Caki2 (cell line): ENCODE measurements at regions not wholly inside any gene's neighbourhood (a gene's known extent, or its start where the extent isn't known, plus 50 kb on each side); places are given as distances from the start of the nearest gene placed in this dataset.
A peak's percentile ranks its signal among the peaks of the same experiment; 100 is the strongest.

ENCODE experiments used
- DNase-seq: peaks from one replicate; pipeline ENCODE4 v3.0.0-alpha.2; 2015; ENCODE audit warnings: low read depth
- in situ Hi-C: cut with HindIII; loops from 2 replicates; pipeline ENCODE4 v1.10.0; 2016; ENCODE audit warnings: low sequenced_read_pairs, low pct_unique_long_range_greater_than_20kb, mixed read lengths

DNA sequence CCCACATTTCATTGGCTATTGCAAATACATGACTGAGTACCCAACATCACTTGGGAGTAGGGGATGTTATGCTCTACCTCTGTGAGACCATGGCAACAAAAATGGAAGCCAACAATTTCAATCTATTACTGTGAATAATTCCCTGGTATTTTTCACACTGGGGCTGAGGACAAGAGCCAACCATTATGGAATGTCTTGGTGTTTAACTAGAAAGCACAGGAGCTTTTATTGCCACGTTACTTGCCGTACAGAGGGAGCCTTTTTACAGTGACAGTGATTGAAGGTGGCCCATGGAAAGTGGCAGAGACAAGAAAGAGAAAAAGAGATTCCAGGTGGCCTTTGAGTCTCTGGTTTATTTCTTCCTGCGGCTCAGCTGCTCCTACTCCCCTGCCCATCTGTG is 105.7 kb upstream of the TBC1D5 start:
- in situ Hi-C loops: no loop called here
- no peak for DNase-seq

DNA sequence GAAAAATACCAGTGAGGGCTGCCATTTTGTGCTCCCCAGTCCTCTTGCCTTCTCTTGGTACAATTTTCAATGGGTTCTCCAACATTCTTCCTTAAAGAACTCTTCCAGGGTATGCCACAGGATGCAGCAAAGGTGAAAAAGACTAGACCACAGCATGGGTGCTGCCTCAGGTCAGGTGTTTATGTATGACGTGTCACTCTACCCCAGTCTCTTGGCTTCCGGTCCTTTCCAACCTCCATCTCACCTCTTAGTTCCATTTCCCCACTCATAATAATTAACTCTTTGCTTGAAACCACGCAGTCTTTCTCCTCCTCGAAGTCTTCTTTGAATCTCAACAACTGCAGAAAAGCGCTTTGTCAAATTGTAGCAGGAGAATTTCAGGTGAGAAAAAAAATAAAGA is 104.7 kb upstream of the TBC1D5 start:
- no peak for DNase-seq
- in situ Hi-C loops: no loop called here

DNA sequence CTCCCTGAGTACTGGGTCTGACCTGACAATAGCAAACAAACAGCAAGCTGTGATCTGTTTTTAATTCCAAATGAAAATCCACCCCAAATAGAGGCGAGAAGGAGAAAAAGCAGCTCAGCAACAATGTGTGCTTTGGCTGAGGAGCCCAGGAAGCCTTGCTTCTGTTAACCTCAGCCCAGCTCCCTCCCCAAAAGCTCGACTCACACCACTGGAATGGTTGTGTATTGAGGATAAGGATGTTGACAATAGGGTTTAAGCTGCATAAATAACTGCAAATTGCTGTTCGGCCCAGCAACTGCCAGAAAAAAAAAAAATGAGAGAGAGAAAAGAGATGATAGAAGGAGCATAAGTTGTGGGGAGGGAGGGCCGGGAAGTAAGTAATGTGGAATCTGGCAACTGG is 104.0 kb upstream of the TBC1D5 start:
- no peak for DNase-seq
- in situ Hi-C loops: no loop called here

DNA sequence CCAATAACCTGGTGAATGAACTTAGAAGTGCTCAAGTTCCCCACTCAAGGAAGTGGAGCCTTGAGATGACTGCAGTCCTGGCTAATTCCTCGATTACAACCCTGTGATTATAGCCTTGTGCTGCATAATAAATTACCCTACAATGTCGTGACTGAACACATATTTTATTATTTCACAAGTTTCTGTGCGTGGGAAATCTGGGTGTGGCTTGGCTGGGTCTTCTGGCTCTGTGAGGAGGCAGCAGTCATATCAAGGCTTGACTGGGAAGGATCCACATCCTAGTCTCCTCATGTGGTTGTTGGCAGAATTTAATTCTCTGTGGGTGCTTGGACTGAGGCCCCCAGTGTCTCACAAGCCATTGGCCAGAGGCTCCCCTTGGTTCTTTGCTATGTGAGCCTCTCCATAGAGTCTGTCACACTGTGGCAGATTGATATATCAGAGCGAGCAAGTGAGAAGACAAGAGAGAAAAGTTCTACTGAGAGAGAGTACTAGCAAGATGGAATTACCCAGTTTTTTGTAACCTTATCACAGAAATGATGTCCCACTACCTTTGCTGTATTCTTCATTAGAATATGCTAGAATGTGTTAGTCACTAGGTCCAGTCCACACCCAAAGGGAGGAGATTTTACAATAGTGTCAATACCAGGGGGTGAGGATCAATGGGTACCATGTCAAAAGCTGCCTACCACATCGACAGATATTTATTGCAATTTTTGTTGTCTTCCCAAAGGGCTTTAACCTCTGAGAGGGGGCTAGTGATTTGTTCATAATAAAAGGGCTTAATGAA is 102.8 kb upstream of the TBC1D5 start:
- no peak for DNase-seq
- in situ Hi-C loops: no loop called here

DNA sequence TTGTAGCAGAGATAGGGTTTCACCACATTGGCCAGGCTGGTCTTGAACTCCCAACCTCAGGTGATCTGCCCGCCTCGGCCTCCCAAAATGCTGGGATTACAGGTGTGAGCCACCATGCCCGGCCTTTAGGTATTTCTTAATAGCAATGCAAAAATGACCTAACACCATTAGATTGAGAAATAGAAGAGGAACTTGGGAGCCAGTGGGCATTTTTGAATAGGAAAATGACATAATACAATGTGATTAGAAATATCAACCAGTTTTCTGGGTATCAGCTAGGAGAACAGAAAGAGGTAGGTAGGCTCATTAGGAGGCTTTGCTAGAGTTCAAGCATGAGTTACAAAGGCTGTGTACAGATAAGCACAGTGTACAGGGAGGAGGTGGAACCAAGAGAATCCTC is 101.8 kb upstream of the TBC1D5 start:
- DNase-seq: no peak
- in situ Hi-C loops: no loop called here

DNA sequence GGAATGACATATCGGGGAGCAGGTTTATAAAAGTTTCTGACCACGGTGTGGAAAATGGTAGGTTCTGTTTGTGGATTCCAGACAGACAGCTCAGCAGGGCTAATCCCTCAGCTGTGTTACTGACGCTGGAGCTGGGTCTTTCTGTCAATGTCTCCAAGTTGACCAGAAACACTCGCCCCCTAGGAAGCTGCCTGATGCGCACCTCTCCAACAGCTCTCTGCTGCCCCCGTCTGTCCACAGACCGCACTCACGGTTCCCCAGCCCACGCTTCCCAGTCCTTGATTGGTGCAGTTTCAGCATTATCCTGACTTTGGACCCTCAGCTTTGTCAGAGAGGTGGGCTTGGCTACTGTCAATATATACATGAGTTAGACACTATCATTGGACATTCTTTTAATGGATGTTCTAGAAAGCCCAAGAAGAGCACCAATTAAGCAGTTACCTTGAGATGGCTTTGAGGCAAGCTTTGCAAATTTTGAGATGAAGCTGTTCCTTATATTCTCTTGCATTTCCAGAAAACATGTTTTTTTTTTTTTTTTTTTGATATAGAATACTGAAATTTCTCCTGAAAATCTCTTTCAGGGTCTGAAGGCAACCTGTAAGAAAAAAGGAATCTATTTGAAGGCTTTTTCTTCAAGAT is 98.9 kb upstream of the TBC1D5 start:
- peak; percentile 30 for DNase-seq
- in situ Hi-C loops: no loop called here

DNA sequence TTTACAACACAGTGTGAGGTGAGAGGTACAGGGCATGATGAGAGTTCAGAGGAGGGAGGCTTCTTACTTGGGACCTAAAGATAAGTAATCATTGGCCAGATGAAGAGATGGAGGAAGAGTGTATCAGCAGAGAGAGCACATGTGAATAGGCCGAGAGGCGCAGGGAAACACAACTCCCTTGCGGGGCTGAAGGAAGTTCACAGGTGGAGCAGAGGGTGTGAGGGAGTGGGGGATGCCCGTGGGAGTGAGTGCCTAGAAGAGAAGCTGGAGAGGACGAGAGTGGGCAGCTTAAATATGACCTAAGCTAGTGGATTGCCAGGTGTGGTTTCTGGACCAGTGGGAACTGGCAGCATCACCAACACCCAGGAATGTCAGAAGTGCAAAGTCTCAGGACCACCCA is 98.2 kb upstream of the TBC1D5 start:
- no peak for DNase-seq
- in situ Hi-C loops: no loop called here

DNA sequence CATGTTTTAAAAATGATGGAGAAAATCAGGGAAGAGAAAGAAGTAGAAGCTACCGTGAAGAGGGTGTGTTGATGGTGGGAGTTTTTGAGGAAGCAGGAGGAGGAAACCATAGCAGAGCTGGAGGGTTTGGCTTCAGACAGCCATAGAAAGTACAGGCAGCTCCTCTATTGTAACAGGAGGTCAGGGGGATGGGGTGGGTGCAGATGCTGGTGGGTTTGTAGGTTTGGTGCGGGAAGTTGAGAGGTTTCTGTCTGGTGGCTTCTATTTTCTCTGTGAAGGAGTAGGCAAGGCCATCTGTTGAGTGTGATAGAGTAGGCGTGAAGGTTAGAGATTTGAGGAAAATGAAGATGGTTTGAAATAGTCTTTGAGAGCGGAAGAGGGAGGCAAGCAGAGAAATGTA is 97.7 kb upstream of the TBC1D5 start:
- in situ Hi-C loops: no loop called here
- DNase-seq: no peak

DNA sequence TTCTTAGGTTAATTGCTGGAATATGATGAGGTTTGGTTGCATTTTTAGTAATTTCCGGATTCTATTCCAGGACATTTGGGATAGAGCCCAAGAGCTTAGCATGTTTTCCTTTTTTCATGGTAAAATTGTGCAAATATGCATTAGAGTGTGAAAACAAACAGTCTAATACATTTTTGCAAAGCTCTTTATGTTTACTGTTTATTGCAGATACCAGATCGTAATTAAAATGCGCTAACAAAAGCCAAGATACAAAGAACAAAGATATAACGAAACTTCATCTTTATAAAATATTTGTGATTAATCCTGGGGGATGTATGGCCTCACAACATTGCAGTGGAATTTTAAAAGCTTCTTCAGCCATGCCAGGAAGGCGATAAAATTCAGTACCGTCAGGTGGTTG is 94.5 kb upstream of the TBC1D5 start:
- in situ Hi-C loops: no loop called here
- DNase-seq: no peak

DNA sequence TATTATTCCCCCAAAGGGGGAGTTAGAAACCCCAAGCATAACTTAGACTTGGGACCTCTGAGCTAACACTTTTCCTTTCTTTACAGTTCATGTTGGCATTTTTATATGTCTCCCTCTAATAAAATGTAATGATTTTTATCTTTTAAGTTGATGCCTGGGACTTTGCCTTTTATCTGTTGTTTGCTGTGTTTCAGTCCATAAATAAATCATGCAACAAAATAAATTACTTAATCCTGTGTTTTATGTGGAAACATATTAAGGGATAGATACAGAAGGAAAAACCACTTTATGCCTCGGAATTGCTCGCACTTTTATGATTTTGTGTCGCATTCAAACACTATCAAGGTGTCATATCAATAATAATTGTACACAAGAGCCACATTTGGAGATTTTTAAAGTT is 93.7 kb upstream of the TBC1D5 start:
- no peak for DNase-seq
- in situ Hi-C loops: no loop called here

DNA sequence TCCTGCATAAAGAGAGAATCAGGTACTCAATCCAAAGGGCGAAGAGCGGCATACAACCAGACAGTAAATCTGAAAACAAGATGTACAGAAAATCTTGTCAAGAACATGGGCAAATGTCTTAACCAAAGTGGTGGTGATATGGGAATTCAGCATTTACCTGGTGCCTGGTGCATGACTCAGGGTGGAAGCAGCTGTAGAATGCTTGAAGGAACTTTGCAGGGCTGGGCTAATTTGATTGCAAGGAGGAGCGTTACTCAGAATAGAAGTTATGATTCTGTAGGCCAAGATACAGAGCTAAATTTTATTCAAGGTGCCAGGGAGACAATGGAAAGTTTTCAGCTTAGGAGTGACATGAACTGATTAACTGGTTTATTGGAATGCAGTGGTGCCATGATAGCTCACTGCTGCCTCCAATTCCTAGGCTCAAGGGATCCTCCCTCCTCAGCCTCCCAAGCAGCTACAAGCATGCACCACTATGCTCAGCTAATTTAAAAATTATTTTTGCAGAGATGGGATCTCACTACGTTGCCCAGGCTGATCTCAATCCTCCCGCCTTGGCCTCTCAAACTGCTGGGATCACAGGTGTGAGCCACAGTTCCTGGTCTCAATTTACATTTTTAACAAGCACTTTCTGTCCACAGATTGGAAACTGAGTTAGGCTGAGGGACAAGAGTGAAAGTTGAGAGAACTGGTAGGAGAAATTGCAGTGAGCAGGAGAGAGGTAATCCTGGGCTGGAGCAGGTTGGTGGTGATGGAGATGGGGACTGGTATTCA is 91.5 kb upstream of the TBC1D5 start:
- in situ Hi-C loops: no loop called here
- DNase-seq: no peak

DNA sequence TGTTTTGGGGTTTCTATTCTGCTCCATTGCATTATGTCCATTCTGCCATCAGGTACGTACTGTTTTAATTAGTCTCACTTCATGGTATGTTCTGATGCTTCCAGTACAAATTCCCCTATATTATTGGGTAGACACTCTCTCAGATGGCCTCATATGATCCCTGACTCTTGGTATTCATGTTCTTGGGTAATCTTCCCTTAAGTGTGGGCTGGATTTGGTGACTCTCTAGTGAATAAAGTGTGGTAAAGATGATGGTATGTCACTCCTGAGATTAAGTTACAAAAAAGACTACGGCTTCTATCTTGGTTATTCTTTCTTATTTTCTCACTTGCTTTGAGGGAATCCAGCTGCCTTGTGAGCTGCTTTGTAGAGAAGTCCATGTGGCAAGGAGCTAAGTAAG is 89.6 kb upstream of the TBC1D5 start:
- DNase-seq: no peak
- in situ Hi-C loops: no loop called here

DNA sequence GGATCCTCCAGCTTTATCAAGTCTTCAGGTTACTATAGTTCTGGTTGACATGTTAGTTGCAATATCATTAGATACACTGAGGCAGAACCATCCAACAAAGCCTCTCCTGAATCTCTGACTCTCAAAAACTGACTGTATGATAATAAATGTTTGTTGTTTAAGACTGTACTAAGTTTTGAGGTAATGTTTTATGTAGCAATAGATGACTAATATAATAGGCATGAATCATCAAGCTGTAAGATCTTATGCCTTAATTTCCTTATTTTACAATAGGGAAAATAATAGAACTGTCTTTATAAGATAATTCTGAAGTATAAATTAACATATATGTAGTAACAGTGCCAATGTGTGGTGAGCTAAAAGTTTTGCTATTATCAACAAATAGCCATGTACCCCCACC is 88.9 kb upstream of the TBC1D5 start:
- in situ Hi-C loops: no loop called here
- no peak for DNase-seq

DNA sequence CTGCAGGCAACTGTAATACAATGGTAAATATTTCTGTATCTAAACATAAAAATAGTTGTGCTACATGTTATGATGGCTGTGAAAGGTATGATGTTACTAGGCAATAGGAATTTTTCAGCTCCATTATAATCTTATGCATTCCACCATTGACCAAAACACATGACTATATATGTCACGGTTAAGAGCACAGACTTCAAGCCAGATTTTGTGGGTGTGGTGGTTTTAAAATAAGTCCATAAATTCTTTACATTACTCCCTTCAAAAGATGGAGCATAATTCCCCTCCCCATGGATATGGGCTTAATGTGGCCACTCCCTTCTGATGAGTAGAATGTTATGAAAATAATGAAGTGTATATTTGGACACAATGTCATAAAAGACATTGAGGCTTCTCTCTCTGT is 88.4 kb upstream of the TBC1D5 start:
- in situ Hi-C loops: no loop called here
- DNase-seq: no peak

DNA sequence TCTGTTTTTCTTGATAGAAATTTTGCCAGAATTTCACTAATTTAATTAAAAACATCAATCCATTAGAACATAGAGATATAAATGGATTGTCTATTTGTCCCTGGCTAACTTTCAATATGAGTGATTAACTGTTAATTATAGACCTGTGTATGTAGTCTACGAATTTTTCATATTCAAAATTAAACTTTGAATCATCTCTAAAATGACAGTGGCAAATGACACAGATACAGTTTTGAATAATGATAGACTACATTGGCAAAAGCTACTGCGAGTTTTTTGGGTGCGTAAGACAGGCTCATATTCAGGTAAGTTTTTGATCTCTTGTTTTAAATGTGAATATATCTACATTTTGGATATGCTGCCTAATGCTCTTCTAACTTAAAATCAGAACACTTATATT is 86.0 kb upstream of the TBC1D5 start:
- in situ Hi-C loops: no loop called here
- no peak for DNase-seq

DNA sequence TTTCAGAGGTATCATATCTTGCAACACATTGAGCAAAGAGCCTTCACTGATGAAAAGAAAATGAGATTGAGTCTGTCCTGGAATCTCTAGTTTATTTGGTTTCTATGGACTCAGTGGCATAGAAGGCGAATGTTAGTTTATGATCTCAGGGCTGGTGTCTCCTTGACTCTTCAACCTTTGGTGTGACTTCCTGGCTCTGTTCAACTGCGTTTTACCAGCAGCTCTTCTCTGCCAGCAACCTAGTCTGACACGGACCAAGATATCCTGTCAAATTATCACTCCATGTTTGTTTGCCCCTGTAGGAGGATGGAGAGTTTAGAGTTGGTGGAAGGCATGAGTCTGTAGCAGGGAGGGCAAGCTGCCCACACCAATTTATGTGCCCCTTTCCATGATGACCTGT is 82.9 kb upstream of the TBC1D5 start:
- no peak for DNase-seq
- in situ Hi-C loops: no loop called here

DNA sequence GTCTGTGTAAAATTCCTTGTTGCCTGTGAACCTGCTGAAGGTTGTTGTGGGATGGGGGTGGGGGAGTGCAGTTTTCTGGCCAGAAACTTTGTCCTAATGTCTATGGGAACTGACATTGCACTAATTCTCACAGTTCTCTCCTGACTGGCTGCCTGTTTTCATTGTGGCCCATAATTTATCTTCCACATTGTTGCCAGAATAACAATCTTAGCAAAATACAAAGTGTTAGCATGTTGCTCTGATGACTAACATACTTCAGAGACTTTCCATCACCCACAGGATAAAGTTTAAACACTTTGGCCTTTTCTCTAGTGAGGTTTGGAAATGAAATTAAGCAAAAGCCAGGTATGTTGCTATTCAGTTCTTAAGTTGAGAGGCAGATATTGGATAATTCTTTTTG is 81.4 kb upstream of the TBC1D5 start:
- no peak for DNase-seq
- in situ Hi-C loops: no loop called here

DNA sequence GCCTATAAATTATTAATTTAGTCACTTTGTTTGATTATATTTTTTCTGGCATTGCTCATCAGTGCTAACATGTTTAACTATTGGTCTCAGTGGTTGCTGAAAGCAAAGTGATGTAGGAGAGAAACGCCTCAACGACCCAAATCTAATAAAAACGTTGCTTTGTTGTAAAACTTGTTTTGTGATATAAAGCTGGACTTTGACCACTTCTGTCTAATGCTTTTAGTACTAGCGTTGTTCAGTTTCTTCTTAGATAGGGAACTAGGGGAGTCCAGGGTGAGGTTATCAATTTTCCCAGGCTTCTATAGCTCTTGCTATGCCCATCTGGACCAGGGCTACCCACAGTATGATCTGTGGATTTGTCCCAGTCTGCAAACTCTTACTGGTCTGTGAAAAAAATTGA is 80.6 kb upstream of the TBC1D5 start:
- in situ Hi-C loops: no loop called here
- no peak for DNase-seq

DNA sequence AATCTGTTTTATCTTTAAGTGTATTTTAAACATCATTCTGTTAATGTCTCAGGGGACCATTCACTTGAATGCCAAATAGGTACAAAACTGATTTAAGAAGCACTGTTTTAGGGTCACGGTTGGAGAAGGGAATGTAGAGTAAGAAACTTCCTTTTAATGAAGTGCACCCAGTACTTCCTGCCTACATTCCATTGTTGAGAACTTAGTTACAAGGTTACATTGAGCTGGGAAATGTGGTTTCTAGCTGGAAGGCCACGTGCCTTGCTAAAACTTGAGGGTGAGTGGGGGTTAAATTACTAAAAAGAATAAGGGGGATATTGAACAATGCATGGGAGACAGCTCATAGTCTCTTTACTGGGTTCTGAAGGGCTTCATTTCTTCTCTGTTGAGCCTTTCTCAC is 78.3 kb upstream of the TBC1D5 start:
- DNase-seq: no peak
- in situ Hi-C loops: no loop called here

DNA sequence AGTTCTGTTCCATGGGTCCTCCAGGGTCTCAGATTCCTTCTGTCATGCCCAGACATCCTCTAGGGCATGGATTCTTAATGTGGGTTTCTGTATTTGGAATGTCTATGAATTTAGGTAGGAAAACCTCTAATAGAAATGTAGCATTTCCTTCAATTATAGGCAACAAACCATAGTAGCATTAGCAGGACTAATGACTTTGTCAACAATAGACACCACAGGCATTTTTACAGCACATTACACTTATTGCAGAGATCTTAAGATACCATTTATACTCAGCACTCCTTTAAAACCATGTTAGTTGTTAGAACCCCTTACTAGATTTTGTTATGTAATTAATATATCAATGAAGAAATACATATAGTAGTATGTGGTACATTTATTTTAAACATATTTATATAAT is 77.8 kb upstream of the TBC1D5 start:
- in situ Hi-C loops: no loop called here

More for the DNA sequence above, 77.8 kb upstream of the TBC1D5 start:
- DNase-seq: no peak
